SK-N-SH treated with all-trans-retinoic acid at 6 μM for 48 hours (cell line): ENCODE measurements at regions not wholly inside any gene's neighbourhood (a gene's known extent, or its start where the extent isn't known, plus 50 kb on each side); places are given as distances from the start of the nearest gene placed in this dataset.

Experiments used
- ATAC-seq: fragments of 200-7000 bp; cut with Tn5 transposase; 3 replicates; pipeline ENCODE4 v1.9.1; 2020; ENCODE audit warnings: mild to moderate bottlenecking, moderate library complexity
- ARNTL ChIP-seq: fragments of 450-650 bp; formaldehyde crosslinking; IDR thresholded peaks from 2 replicates; pipeline ENCODE4 v1.5.0; 2020; ENCODE audit warnings: low read depth, mild to moderate bottlenecking, moderate library complexity, borderline replicate concordance
- BACH2 ChIP-seq: fragments of 250-450 bp; sonication (Bioruptor Pico); IDR thresholded peaks from 2 replicates; pipeline ENCODE4 v1.9.0; 2021; ENCODE audit warnings: mild to moderate bottlenecking, borderline replicate concordance
- CREB5 ChIP-seq: fragments of 250-450 bp; sonication (Bioruptor Pico); IDR thresholded peaks from 2 replicates; pipeline ENCODE4 v1.5.1; 2020; ENCODE audit warnings: low read depth, mild to moderate bottlenecking, moderate library complexity
- CSDC2 ChIP-seq: fragments of 250-450 bp; sonication (Bioruptor Pico); IDR thresholded peaks from 2 replicates; pipeline ENCODE4 v1.5.0; 2020; ENCODE audit warnings: mild to moderate bottlenecking, moderate library complexity
- CSRNP3 ChIP-seq: fragments of 250-450 bp; sonication (Bioruptor Pico); IDR thresholded peaks from 2 replicates; pipeline ENCODE4 v1.5.1; 2021; ENCODE audit warnings: mild to moderate bottlenecking, moderate library complexity
- ESRRG ChIP-seq: fragments of 250-450 bp; sonication (Bioruptor Pico); IDR thresholded peaks from 2 replicates; pipeline ENCODE4 v1.6.1; 2021; ENCODE audit warnings: mild to moderate bottlenecking
- GLIS3 ChIP-seq: fragments of 250-450 bp; sonication (Bioruptor Pico); IDR thresholded peaks from 2 replicates; pipeline ENCODE4 v1.5.0; 2020; ENCODE audit warnings: mild to moderate bottlenecking, moderate library complexity
- ISL1 ChIP-seq: fragments of 250-450 bp; sonication (Bioruptor Pico); IDR thresholded peaks from 2 replicates; pipeline ENCODE4 v2.1.2; 2022; ENCODE audit warnings: mild to moderate bottlenecking, moderate library complexity
- PATZ1 ChIP-seq: fragments of 250-450 bp; sonication (Bioruptor Pico); IDR thresholded peaks from 2 replicates; pipeline ENCODE4 v1.8.0; 2020; ENCODE audit warnings: mild to moderate bottlenecking, moderate library complexity, borderline replicate concordance
- POU6F1 ChIP-seq: fragments of 250-450 bp; sonication (Bioruptor Pico); IDR thresholded peaks from 2 replicates; pipeline ENCODE4 v1.8.0; 2021; ENCODE audit warnings: low read depth, mild to moderate bottlenecking, moderate library complexity, borderline replicate concordance
- PPARA ChIP-seq: fragments of 250-450 bp; sonication (Bioruptor Pico); IDR thresholded peaks from 2 replicates; pipeline ENCODE4 v1.5.0; 2020; ENCODE audit warnings: mild to moderate bottlenecking, borderline replicate concordance
- RARB ChIP-seq: fragments of 250-450 bp; sonication (Bioruptor Pico); IDR thresholded peaks from 2 replicates; pipeline ENCODE4 v1.8.0; 2021; ENCODE audit warnings: mild to moderate bottlenecking, moderate library complexity
- SNAI2 ChIP-seq: fragments of 250-450 bp; sonication (Bioruptor Pico); IDR thresholded peaks from 2 replicates; pipeline ENCODE4 v1.5.0; 2020; ENCODE audit warnings: mild to moderate bottlenecking, moderate library complexity
- TCF4 ChIP-seq: fragments of 250-450 bp; sonication (Bioruptor Pico); IDR thresholded peaks from 2 replicates; pipeline ENCODE4 v1.8.0; 2021; ENCODE audit warnings: mild to moderate bottlenecking, moderate library complexity, borderline replicate concordance
- TOX ChIP-seq: fragments of 250-450 bp; sonication (Bioruptor Pico); IDR thresholded peaks from 2 replicates; pipeline ENCODE4 v1.8.0; 2021; ENCODE audit warnings: mild to moderate bottlenecking, moderate library complexity, borderline replicate concordance
- TSHZ2 ChIP-seq: fragments of 250-450 bp; sonication (Bioruptor Pico); IDR thresholded peaks from 2 replicates; pipeline ENCODE4 v1.5.0; 2020; ENCODE audit warnings: mild to moderate bottlenecking, moderate library complexity
- ZC3H10 ChIP-seq: fragments of 250-450 bp; sonication (Bioruptor Pico); IDR thresholded peaks from 2 replicates; pipeline ENCODE4 v1.5.1; 2021; ENCODE audit warnings: mild to moderate bottlenecking, moderate library complexity
- ZFP3 ChIP-seq: fragments of 250-450 bp; sonication (Bioruptor Pico); IDR thresholded peaks from 2 replicates; pipeline ENCODE4 v1.5.0; 2020; ENCODE audit warnings: mild to moderate bottlenecking, moderate library complexity
- ZFP30 ChIP-seq: fragments of 450-650 bp; formaldehyde crosslinking; IDR thresholded peaks from 2 replicates; pipeline ENCODE4 v1.5.0; 2022; ENCODE audit warnings: mild to moderate bottlenecking, moderate library complexity
- ZNF565 ChIP-seq: fragments of 450-650 bp; formaldehyde crosslinking; conservative IDR thresholded peaks from 2 replicates; pipeline ENCODE4 v1.5.0; 2020; ENCODE audit warnings: low read depth, mild to moderate bottlenecking, moderate library complexity
- ZNF70 ChIP-seq: fragments of 450-650 bp; formaldehyde crosslinking; IDR thresholded peaks from 2 replicates; pipeline ENCODE4 v1.5.0; 2020; ENCODE audit warnings: mild to moderate bottlenecking, moderate library complexity
- ZNF8 ChIP-seq: fragments of 450-650 bp; formaldehyde crosslinking; IDR thresholded peaks from 2 replicates; pipeline ENCODE4 v1.5.0; 2020; ENCODE audit warnings: mild to moderate bottlenecking, moderate library complexity

- no peak for ATAC-seq
- TF ChIP-seq ZC3H10 (no peak), TSHZ2 (CRISPR knock-in tag) (no peak), POU6F1 (CRISPR knock-in tag) (no peak), ZNF8 (no peak), ZNF565 (CRISPR knock-in tag) (no peak), GLIS3 (CRISPR knock-in tag) (no peak), ZFP30 (CRISPR knock-in tag) (no peak), CSDC2 (CRISPR knock-in tag) (no peak), BACH2 (CRISPR knock-in tag) (no peak), CSRNP3 (CRISPR knock-in tag) (no peak), TCF4 (CRISPR knock-in tag) (no peak), PPARA (CRISPR knock-in tag) (no peak), ARNTL (CRISPR knock-in tag) (no peak), SNAI2 (CRISPR knock-in tag) (no peak), ZNF70 (CRISPR knock-in tag) (no peak), PATZ1 (CRISPR knock-in tag) (no peak)
These were observed 665.4 kb downstream of the EPM2A start for GRCh38 chr6:145069966-145070365.

GRCh38 chr6:145070791-145071190 is 664.5 kb downstream of the EPM2A start:
- TF ChIP-seq ISL1 (CRISPR knock-in tag) (peak; percentile 68), CSRNP3 (CRISPR knock-in tag) (no peak)
- peak; percentile 55 for ATAC-seq

- TF ChIP-seq CSDC2 (CRISPR knock-in tag) (no peak), ZFP30 (CRISPR knock-in tag) (no peak), CSRNP3 (CRISPR knock-in tag) (no peak), ARNTL (CRISPR knock-in tag) (no peak), SNAI2 (CRISPR knock-in tag) (no peak), CREB5 (CRISPR knock-in tag) (no peak), ZNF70 (CRISPR knock-in tag) (no peak), ESRRG (CRISPR knock-in tag) (no peak), RARB (CRISPR knock-in tag) (no peak), ZFP3 (CRISPR knock-in tag) (no peak), TOX (CRISPR knock-in tag) (no peak), PPARA (CRISPR knock-in tag) (no peak), POU6F1 (CRISPR knock-in tag) (no peak), ZNF565 (CRISPR knock-in tag) (no peak)
- ATAC-seq, result no peak
These were observed 663.5 kb downstream of the EPM2A start for GRCh38 chr6:145071836-145072235.
